ENCODE measurements at regions not wholly inside any gene's neighbourhood (a gene's known extent, or its start where the extent isn't known, plus 50 kb on each side); places are given as distances from the start of the nearest gene placed in this dataset.
A peak's percentile ranks its signal among the peaks of the same experiment; 100 is the strongest.
"Not testable (repeated sequence)": the region's sequence is repeated elsewhere in the genome, so short reads cannot be mapped to it uniquely, and the experiment has no call there.

- not testable (repeated sequence) for DNase-seq (ENCODE audit: extremely low read depth, low read depth, low spot score)
Observed at GRCh38 chr9:62874213-62874612, 1684.4 kb downstream of the SPATA31A7 start.

- not testable (repeated sequence) for DNase-seq (ENCODE audit: extremely low read depth, low read depth, low spot score)
Observed at GRCh38 chr9:62874745-62875599, 1685.1 kb downstream of the SPATA31A7 start.

GRCh38 chr9:62877552-62877951 is 1687.7 kb downstream of the SPATA31A7 start:
- not testable (repeated sequence) for DNase-seq (ENCODE audit: extremely low read depth, low read depth, low spot score)

GRCh38 chr9:62877987-62878386 is 1688.2 kb downstream of the SPATA31A7 start:
- not testable (repeated sequence) for DNase-seq (ENCODE audit: extremely low read depth, low read depth, low spot score)

- peak; percentile 52 for DNase-seq (ENCODE audit: extremely low read depth, low read depth, low spot score)
Observed at GRCh38 chr9:62880453-62880852, 1690.6 kb downstream of the SPATA31A7 start.

- DNase-seq (ENCODE audit: extremely low read depth, low read depth, low spot score), result not testable (repeated sequence)
Observed at GRCh38 chr9:62880971-62881370, 1691.1 kb downstream of the SPATA31A7 start.

- DNase-seq (ENCODE audit: extremely low read depth, low read depth, low spot score), result not testable (repeated sequence)
Observed at GRCh38 chr9:62881811-62882210, 1692.0 kb downstream of the SPATA31A7 start.

- not testable (repeated sequence) for DNase-seq (ENCODE audit: extremely low read depth, low read depth, low spot score)
Observed at GRCh38 chr9:62882717-62883116, 1692.9 kb downstream of the SPATA31A7 start.

GRCh38 chr9:62896692-62897091 is 1706.9 kb downstream of the SPATA31A7 start:
- not testable (repeated sequence) for DNase-seq (ENCODE audit: extremely low read depth, low read depth, low spot score)

- DNase-seq (ENCODE audit: extremely low read depth, low read depth, low spot score), result not testable (repeated sequence)
Observed at GRCh38 chr9:62897411-62898225, 1707.8 kb downstream of the SPATA31A7 start.

- DNase-seq (ENCODE audit: extremely low read depth, low read depth, low spot score), result not testable (repeated sequence)
Observed at GRCh38 chr9:62899666-62900065, 1709.8 kb downstream of the SPATA31A7 start.

- DNase-seq (ENCODE audit: extremely low read depth, low read depth, low spot score), result not testable (repeated sequence)
Observed at GRCh38 chr9:62904061-62904460, 1714.2 kb downstream of the SPATA31A7 start.

- not testable (repeated sequence) for DNase-seq (ENCODE audit: extremely low read depth, low read depth, low spot score)
Observed at GRCh38 chr9:62905722-62906121, 1715.9 kb downstream of the SPATA31A7 start.

- DNase-seq (ENCODE audit: extremely low read depth, low read depth, low spot score), result not testable (repeated sequence)
Observed at GRCh38 chr9:62907866-62908265, 1718.0 kb downstream of the SPATA31A7 start.

GRCh38 chr9:62908271-62908670 is 1718.4 kb downstream of the SPATA31A7 start:
- DNase-seq (ENCODE audit: extremely low read depth, low read depth, low spot score), result not testable (repeated sequence)

- not testable (repeated sequence) for DNase-seq (ENCODE audit: extremely low read depth, low read depth, low spot score)
Observed at GRCh38 chr9:62909447-62909846, 1719.6 kb downstream of the SPATA31A7 start.

GRCh38 chr9:62912278-62912677 is 1722.4 kb downstream of the SPATA31A7 start:
- not testable (repeated sequence) for DNase-seq (ENCODE audit: extremely low read depth, low read depth, low spot score)

GRCh38 chr9:62915168-62915567 is 1725.3 kb downstream of the SPATA31A7 start:
- DNase-seq (ENCODE audit: extremely low read depth, low read depth, low spot score), result not testable (repeated sequence)

GRCh38 chr9:62915661-62916060 is 1725.8 kb downstream of the SPATA31A7 start:
- DNase-seq (ENCODE audit: extremely low read depth, low read depth, low spot score), result not testable (repeated sequence)

- not testable (repeated sequence) for DNase-seq (ENCODE audit: extremely low read depth, low read depth, low spot score)
Observed at GRCh38 chr9:62918648-62919385, 1729.0 kb downstream of the SPATA31A7 start.

GRCh38 chr9:62931484-62931883 is 1741.6 kb downstream of the SPATA31A7 start:
- not testable (repeated sequence) for DNase-seq (ENCODE audit: extremely low read depth, low read depth, low spot score)
